NCI-H1105 (cell line): ENCODE measurements at regions not wholly inside any gene's neighbourhood (a gene's known extent, or its start where the extent isn't known, plus 50 kb on each side); places are given as distances from the start of the nearest gene placed in this dataset.
A peak's percentile ranks its signal among the peaks of the same experiment; 100 is the strongest.

ENCODE experiments used
- DNase-seq: peaks from one replicate; lab custom pipeline; 2025; lab: John Stamatoyannopoulos, UW

GRCh38 chr13:99055281-99055680, 77.4 kb upstream of the DOCK9 start:
- no peak for DNase-seq

- no peak for DNase-seq
Observed at GRCh38 chr13:99055735-99056134, 77.9 kb upstream of the DOCK9 start.

- DNase-seq, result no peak
Observed at GRCh38 chr13:99056381-99057014, 78.6 kb upstream of the DOCK9 start.

GRCh38 chr13:99057310-99057975, 79.6 kb upstream of the DOCK9 start:
- no peak for DNase-seq

GRCh38 chr13:99058527-99059495, 80.9 kb upstream of the DOCK9 start:
- no peak for DNase-seq

- no peak for DNase-seq
Observed at GRCh38 chr13:99059498-99060075, 81.7 kb upstream of the DOCK9 start.

- DNase-seq, result no peak
Observed at GRCh38 chr13:99061411-99061810, 83.5 kb upstream of the DOCK9 start.

- DNase-seq, result peak; percentile 42
Observed at GRCh38 chr13:99062593-99062992, 84.7 kb upstream of the DOCK9 start.

GRCh38 chr13:99063178-99063577, 85.3 kb upstream of the DOCK9 start:
- DNase-seq, result no peak

GRCh38 chr13:99063952-99064351, 86.1 kb upstream of the DOCK9 start:
- no peak for DNase-seq

GRCh38 chr13:99064624-99065234, 86.9 kb upstream of the DOCK9 start:
- DNase-seq, result no peak

GRCh38 chr13:99065235-99066015, 87.6 kb upstream of the DOCK9 start:
- no peak for DNase-seq

GRCh38 chr13:99066219-99066618, 88.4 kb upstream of the DOCK9 start:
- DNase-seq, result no peak

GRCh38 chr13:99067159-99067985, 89.5 kb upstream of the DOCK9 start:
- DNase-seq, result no peak

GRCh38 chr13:99071211-99071610, 93.3 kb upstream of the DOCK9 start:
- no peak for DNase-seq

GRCh38 chr13:99071666-99072065, 93.8 kb upstream of the DOCK9 start:
- DNase-seq, result no peak

GRCh38 chr13:99072356-99072755, 94.5 kb upstream of the DOCK9 start:
- no peak for DNase-seq

- DNase-seq, result no peak
Observed at GRCh38 chr13:99072941-99073340, 95.1 kb upstream of the DOCK9 start.

GRCh38 chr13:99074693-99075092, 96.8 kb upstream of the DOCK9 start:
- DNase-seq, result no peak
